ENCODE measurements at regions not wholly inside any gene's neighbourhood (a gene's known extent, or its start where the extent isn't known, plus 50 kb on each side); places are given as distances from the start of the nearest gene placed in this dataset.
A peak's percentile ranks its signal among the peaks of the same experiment; 100 is the strongest.

DNA sequence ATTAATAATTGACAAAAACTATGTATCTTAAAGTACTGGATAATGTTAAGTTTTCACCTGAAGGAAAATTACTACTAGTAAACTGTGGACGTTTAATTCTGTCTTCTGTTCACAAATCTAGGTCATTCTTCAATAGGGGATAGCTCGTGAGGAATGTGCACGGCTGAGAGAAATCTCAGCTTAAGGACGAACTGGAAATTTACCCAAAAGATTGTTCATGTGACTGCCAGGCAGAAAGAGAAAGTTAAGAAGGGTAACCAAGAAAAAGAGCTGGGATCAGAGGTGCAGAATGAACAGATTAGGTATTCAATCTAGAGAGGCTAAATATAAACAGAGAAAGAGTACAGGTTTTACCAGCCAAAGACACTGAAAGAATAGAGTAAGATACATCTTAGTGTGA is 245.3 kb downstream of the CASP12 start:
- no peak for DNase-seq

DNA sequence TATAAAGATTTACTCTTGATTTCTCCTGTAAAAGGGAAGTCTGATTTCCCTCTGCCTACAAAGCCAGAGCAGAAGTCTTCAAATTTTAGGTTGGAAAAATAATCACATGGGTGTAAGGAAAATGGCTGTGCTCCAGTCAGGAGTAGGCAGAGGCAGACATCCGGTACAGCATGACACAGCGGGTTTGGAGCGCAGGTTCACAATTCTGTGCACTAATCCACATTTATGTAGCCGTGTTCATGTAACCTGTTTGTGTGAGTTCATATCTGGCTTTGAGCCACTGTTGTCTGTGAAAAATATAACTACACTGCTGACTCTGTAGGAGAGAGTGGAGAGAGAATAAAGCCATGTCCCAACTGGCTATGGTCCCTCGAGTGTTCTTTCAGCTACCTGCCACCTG is 248.0 kb downstream of the CASP12 start:
- peak; percentile 29 for DNase-seq

DNA sequence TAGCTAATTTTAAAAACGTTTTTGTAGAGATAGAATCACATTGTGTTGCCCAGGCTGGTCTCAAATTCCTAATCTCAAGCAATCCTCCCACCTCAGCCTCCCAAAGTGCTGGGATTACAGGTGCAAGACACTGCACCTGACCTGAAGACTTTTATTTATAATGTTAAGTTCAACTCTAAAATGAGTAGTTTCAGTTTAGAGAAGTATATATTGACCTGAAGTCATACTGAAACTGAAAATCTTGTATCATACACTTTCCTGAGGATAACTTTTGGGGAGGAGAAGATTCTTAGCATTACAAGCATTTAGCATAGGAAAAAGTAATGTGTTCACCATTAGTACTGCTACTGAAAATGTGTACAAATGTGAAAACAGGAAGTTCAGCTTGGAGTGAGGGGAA is 249.3 kb downstream of the CASP12 start:
- no peak for DNase-seq

- no peak for DNase-seq
Observed at GRCh38 chr11:104645261-104646222, 252.7 kb downstream of the CASP12 start.

- no peak for DNase-seq
Observed at GRCh38 chr11:104637662-104638170, 260.5 kb downstream of the CASP12 start.

DNA sequence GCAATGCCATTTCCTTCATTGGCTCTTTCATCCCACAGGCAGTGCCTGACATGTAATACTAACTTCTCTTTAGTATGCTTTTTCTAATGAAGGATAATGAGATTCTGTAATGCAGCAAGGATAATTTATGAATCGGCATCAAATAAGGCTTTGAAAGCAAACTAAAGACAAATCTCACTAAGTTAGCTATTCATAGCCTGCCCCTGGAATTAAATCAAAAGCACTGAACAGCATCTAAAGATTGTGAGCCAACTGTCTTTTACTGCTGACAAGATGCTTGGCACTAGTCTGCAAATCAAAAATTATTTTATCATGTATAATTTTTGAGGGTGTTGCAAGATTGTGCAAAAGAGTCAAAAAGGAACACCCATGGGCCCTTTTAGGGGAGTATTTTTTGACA is 265.0 kb downstream of the CASP12 start:
- DNase-seq: no peak

DNA sequence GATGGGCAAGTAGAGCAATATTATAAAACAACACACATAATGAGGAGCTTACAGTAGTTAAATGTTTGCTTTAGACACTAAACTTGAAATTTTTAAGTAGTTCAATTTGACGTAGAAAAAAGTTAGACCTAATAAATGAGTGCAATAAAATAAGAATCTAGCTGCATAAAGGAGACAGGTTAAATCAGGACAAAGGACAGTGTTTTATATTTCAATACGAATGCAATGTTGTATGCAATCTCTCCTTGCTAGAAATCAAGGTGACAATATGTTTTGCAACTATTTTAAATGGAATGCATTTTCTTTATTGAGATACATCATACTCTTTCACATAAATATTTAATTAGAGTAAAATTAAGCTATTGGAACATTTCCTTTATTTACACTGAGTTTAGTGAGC is 267.9 kb downstream of the CASP12 start:
- no peak for DNase-seq

- no peak for DNase-seq
Observed at GRCh38 chr11:104625246-104625645, 273.0 kb downstream of the CASP12 start.

DNA sequence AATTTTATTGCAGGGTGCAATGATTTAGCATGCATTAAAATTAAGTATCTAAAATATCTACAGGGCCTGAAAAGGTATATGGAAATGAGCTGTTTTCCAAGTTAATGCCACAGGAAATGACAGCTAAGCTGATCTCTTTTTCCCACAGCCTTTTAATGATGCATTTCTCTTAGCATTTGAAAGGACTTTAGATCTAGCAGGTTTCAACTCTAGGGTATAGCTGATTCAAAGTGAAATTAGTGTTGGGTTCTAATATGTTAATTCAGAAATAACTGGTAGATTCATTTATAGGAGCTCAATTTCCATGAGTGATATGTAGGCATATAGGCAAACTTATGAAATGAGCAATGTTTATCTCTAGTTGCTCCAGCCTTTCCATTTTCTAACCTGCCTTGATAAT is 274.2 kb downstream of the CASP12 start:
- DNase-seq: no peak

DNA sequence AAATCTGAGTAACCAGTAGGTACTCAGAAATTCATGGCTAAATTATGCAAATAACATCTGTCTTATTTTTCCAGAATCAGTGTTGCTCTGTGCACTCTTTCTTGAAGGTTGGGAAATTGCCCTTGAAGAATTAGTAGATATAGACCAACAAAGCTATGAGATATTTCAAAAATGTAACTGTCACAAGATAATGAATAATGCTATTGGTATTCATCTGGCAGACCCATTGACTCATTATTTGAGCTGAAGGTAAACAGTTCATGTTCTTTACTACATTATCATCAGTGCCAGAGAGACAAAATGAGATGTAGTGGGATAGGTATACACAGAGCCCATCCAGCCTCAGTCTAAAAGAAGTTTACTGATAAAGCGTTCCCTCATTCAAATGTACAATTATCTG is 274.7 kb downstream of the CASP12 start:
- no peak for DNase-seq

GRCh38 chr11:104620991-104621390 is 277.3 kb downstream of the CASP12 start:
- DNase-seq: no peak

- DNase-seq: no peak
Observed at GRCh38 chr11:104619751-104620150, 278.5 kb downstream of the CASP12 start.

DNA sequence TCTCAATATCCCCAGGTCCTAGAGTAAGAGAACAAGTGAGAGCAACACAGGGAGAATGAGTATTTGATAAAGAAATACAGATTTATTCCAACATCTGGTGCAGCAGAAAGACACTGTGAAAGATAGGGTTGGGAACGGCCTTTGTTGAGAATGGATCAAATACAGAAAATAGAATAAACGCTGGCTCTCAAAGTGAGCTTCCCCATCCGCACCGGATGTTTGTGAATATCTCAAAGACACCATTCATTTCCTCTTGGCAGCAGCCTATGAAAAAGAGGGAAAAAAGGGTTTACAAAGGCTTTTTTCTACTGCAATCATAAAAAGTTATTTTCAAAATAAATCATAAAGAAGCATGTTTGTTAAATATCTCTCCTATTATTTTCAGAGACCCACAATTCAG is 279.3 kb downstream of the CASP12 start:
- DNase-seq: no peak

DNA sequence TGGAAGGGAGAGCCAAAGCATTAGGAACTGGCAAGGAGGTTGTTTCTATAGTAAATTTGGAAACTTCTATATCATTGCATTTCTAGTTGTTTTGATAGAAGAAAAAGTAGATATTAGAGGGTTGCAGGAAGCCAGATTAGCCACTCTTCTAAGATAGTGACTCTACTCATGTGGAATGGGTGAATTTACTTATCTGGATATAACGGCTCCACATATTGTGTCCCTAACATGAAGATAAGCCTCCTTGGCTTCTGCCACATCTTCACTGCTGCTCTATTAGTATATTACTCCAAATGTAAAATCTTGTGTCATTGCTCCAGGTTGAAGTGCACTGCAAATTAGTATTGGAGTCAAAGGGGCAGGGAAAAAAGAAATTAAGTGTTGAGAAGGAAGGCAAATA is 283.3 kb downstream of the CASP12 start:
- no peak for DNase-seq

GRCh38 chr11:104614117-104614680 is 284.1 kb downstream of the CASP12 start:
- DNase-seq: no peak

- DNase-seq: no peak
Observed at GRCh38 chr11:104610635-104611034, 287.6 kb downstream of the CASP12 start.

- DNase-seq: peak; percentile 53
Observed at GRCh38 chr11:104609311-104610085, 288.8 kb downstream of the CASP12 start.

- DNase-seq: no peak
Observed at GRCh38 chr11:104602643-104603042, 295.6 kb downstream of the CASP12 start.

- no peak for DNase-seq
Observed at GRCh38 chr11:104594228-104594958, 303.9 kb downstream of the CASP12 start.

- no peak for DNase-seq
Observed at GRCh38 chr11:104588970-104589369, 309.3 kb downstream of the CASP12 start.

DNA sequence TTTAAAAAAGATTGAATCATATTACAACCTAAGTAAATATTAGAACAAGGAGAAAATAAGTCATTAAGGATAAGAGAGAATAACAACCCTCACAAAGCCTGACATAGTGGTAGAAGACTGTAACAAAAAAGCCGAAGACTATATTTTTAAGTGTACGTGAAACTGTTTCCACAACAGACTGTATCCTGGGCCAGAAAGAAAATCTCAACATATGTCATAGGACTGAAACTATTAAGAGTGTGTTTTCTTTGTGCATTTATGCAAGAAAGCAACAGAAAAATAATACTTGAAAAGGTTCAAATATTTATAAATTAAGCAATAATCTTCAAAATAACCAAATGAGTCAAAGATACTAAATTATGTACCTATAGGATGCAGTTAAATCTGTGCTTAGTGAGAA is 309.8 kb downstream of the CASP12 start:
- DNase-seq: no peak

- DNase-seq: no peak
Observed at GRCh38 chr11:104584823-104585222, 313.4 kb downstream of the CASP12 start.

DNA sequence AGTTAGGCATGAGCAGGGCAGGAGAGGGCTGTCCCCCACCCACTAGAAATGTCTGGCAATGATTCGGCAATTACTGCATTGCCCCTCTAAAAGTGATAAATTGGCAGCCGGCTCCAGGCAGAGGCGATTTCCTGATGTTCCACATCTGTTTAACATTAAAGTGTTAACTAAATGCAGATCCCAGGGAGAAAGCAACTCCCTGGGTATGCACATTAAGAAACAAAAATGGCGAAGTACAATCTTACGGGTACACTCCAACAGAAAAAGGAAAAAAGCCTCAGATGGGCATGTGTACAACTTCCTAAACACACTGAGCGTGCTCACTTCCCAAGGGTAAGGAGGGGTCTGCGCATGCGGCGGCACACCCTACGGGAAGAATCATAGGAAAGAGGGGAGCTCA is 314.4 kb downstream of the CASP12 start:
- no peak for DNase-seq

Measured in COR-L47 (cell line).